Upper lobe of left lung (tissue), 4 donors: ENCODE measurements at regions not wholly inside any gene's neighbourhood (a gene's known extent, or its start where the extent isn't known, plus 50 kb on each side); places are given as distances from the start of the nearest gene placed in this dataset.

Experiments
- CTCF ChIP-seq, 6 experiments: fragments of 450-650 bp in 4 of 6; fragments of 200-600 bp in 2 of 6; sonication (generic) in 2 of 6; IDR thresholded peaks; one replicate each; pipeline ENCODE4 v1.5.1; 2016 to 2019; ENCODE audit warnings: antibody characterized with exemption in 6 of 6
- POLR2A ChIP-seq, 4 donors: fragments of 450-650 bp; IDR thresholded peaks; one replicate each; pipeline ENCODE4 v1.5.1; 2016 to 2017; ENCODE audit warnings: antibody characterized with exemption in 4 of 4, mild to moderate bottlenecking in 2 of 4
- POLR2AphosphoS5 ChIP-seq, 2 donors: sonication (generic); formaldehyde crosslinking; IDR thresholded peaks; one replicate each; pipeline ENCODE4 v1.5.1; 2017; ENCODE audit warnings: antibody characterized with exemption in 2 of 2

DNA sequence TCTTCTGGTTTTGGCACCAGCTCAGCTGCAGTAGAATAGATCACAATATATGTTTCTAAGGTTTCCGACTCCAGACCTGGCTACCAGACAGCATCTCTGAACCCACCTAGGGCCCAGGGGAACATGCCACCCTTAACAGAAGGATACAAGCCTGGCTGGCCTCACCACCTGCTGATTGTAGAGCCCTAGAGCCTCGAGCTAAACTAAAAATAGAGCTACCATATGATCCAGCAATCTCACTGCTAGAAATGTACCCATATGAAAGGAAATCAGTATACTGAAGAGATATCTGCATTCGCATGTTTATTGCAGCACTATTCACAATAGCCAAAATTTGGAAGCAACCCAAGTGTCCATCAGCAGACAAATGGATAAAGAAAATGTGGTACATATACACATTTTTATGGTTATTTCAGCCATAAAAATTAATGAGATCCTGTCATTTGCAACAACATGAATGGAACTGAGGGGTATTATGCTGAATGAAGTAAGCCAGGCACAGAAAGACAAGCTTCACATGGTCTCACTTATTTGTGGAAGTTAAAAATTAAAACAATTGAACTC is 242.4 kb upstream of the SLC39A10 start:
- no peak for TF ChIP-seq POLR2AphosphoS5 (IDR thresholded peaks at IDR 0.05)
- TF ChIP-seq CTCF (IDR thresholded peaks at IDR 0.05): no peak
- TF ChIP-seq POLR2A (IDR thresholded peaks at IDR 0.05): no peak
